HG02870 (cell line): ENCODE measurements at regions not wholly inside any gene's neighbourhood (a gene's known extent, or its start where the extent isn't known, plus 50 kb on each side); places are given as distances from the start of the nearest gene placed in this dataset.
"Not testable (repeated sequence)": the region's sequence is repeated elsewhere in the genome, so short reads cannot be mapped to it uniquely, and the experiment has no call there.

Experiments used
- ATAC-seq: cut with Tn5 transposase; IDR thresholded peaks from one replicate; pipeline ENCODE4 v1.9.1; 2021; ENCODE audit warnings: mild to moderate bottlenecking, moderate library complexity; ENCODE audit not compliant: unreplicated experiment

GRCh38 chrX:117843749-117844148 is 272.9 kb downstream of the KLHL13 start:
- no peak for ATAC-seq

DNA sequence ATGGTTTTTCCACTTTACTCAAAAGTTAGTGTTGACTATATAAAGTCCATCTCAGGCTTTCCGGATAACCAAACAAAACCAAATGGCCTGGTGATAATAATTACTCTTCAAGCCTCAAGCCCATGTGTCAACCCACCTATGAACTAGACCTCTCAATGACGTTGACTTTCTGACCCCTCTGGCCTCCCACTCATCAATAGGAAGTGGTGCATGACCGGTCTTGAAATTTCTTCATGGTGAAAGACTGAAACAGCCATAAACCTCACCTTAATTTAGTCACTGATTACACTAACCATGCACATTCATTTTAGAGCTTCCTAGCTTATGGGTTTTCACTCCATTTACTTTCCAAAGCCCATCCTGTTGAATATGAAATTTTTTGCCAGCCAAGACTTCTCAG is 276.0 kb downstream of the KLHL13 start:
- ATAC-seq, result no peak

DNA sequence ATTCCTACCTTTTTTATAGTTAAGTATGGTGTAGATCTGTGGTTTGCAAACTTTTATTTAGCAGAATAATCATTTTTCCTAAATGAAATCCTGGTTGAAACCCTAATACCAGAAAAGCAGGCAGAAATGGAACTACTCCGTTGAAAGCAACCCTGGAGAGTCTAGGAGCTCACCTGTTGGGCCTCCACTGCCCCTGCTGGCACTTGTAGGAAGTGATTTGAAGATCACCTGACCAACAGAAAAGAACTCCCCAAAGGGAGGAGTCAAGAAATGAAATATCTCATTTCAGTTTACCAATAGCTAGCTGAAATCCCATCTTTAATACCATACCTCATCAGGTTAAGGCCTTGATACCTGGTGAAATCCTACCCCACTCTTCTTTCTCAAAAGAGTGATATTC is 277.1 kb downstream of the KLHL13 start:
- no peak for ATAC-seq

- ATAC-seq, result no peak
Measured at GRCh38 chrX:117838581-117839331, 277.9 kb downstream of the KLHL13 start.

- ATAC-seq, result no peak
Measured at GRCh38 chrX:117835034-117835433, 281.6 kb downstream of the KLHL13 start.

DNA sequence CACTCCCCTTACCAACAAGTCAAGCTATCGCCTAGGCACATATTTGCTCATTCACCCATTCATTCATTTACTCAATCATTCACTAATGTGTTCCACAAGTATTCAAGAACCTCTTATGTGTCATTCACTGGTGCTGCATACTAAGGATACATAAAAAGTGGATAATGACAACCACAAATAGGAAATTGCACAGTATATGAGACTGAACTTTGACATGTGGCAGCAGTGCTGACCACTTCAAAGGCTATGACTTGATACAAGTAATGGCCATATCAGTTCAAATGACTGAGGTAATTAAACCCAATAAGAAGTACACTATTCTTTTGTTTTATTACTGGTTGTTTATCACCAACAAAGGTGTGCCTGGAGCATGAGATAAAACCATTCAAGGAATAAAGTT is 282.5 kb downstream of the KLHL13 start:
- no peak for ATAC-seq

DNA sequence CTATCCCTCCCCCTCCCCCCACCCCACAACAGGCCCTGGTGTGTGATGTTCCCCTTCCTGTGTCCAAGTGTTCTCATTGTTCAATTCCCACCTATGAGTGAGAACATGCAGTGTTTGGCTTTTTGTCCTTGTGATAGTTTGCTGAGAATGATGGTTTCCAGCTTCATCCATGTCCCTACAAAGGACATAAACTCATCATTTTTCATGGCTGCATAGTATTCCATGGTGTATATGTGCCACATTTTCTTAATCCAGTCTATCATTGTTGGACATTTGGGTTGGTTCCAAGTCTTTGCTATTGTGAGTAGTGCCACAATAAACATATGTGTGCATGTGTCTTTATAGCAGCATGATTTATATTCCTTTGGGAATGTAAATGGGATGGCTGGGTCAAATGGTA is 295.1 kb downstream of the KLHL13 start:
- not testable (repeated sequence) for ATAC-seq

- ATAC-seq, result no peak
Measured at GRCh38 chrX:117808426-117808825, 308.2 kb downstream of the KLHL13 start.

DNA sequence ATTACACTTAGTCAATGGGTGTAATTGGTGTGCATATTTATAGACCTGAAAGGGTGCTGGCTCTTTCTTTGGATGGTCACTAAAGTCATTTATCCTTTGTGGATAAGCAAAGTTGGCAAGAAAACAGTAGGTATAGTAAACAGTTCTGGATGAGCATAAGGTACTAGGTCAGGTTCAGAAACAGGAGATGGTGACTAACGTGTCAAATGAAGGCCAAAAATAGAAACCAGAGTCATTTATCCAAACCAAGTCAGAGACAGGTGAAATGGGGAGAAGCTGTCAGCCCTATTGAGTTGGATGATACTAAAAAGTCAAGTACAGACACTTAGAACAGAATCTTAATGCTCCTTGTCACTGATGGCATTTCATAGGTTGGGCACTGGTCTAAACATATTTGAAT is 313.1 kb downstream of the KLHL13 start:
- ATAC-seq, result no peak

DNA sequence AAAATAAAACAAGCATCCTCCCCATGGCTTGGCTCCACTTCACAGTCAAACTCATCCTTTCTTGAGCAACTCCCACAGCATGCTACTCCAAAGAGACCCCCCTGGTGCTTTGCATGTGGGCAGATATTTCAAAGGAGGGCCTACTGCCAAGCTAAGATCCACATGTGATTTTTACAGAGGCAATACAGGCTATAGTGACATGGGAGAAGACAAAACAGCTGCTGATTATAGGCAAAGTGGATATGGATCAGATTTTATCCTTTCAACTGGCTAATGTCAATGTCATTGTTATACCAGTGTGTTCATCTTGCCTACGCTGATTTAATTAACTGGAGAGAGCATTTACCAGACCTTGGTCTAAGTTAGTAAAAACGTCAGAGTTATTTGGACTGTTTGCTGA is 328.3 kb downstream of the KLHL13 start:
- ATAC-seq, result no peak

DNA sequence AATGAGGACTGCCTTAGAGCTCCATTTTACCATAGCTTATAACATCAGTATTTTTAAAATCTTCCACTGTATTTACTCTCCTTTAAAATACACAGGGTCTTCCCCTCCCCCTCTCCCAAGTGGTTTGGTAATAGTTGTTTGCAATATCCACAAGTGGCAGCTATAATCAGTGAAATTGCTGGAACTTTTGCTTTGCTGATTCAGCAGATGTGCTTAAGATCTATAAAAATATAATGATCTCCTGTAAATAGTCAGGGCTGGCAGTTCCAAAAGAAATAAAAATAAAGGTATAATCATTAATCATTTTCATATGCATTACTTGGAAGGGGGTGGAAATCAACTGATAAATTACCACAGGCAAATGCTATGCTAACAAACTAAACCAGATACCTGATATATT is 345.2 kb downstream of the KLHL13 start:
- ATAC-seq, result no peak

DNA sequence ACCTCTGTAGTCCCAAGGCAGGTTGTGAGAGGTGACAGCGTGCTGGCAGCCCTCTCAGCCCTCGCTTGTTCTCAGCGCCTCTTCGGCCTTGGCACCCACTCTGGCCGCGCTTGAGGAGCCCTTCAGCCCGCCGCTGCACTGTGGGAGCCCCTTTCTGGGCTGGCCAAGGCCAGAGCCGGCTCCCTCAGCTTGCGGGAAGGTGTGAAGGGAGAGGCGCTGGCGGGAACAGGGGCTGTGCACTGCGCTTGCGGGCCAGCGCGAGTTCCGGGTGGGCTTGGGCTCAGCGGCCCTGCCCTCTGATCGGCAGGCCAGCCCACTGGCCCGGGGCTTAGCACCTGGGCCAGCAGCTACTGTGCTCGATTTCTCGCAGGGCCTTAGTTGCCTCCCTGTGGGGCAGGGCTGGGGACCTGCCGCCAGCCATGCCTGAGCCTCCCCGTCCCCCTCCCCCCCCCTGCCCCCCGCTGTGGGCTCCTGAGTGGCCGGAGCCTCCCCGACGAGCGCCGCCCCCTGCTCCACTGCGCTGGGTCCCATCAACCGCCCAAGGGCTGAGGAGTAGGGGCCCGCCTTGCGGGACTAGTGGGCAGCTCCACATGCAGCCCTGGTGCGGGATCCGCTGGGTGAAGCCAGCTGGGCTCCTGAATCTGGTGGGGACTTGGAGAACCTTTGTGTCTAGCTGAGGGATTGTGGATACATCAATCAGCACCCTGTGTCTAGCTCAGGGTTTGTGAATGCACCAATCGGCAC is 347.6 kb downstream of the KLHL13 start:
- ATAC-seq, result no peak

DNA sequence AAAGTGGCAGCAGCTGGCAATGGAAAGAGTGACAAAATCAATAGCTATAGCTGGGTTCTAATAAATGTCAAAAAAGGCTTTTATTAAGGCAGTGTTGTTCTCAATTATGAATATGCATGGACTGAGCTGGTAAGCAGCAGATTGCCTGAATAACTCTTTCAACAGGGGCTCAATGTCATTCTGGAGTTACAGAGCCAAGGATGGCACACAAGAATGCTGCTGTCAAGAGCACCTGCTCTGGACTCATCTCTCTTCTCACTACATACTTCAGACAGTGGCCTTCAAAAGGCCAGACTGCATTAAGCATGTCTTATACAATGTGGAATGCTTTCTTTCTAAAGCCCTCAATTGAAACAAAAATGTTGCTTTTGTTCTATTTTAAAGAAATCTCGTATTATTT is 351.4 kb downstream of the KLHL13 start:
- ATAC-seq, result no peak

- ATAC-seq, result peak; percentile 98
Measured at GRCh38 chrX:117752745-117753144, 363.9 kb downstream of the KLHL13 start.

DNA sequence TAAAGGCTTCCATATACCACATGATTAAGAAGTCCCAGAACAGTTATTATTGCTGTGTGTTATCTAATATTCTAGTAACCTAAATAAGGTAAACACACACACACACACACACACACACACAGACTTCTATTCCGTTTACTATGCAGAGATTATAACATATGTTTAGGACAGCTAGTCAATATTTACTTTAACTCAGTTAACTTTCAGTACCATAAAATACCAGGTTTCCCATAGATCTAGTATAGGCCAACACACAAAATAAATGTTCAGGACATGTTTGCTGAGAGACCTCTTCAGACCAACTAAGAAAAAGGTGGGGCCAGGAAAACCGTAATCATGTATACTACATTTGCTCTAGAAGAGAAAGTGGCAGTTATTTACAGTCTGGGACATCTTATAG is 365.5 kb downstream of the KLHL13 start:
- ATAC-seq, result no peak

- ATAC-seq, result no peak
Measured at GRCh38 chrX:117744958-117745357, 371.7 kb downstream of the KLHL13 start.

DNA sequence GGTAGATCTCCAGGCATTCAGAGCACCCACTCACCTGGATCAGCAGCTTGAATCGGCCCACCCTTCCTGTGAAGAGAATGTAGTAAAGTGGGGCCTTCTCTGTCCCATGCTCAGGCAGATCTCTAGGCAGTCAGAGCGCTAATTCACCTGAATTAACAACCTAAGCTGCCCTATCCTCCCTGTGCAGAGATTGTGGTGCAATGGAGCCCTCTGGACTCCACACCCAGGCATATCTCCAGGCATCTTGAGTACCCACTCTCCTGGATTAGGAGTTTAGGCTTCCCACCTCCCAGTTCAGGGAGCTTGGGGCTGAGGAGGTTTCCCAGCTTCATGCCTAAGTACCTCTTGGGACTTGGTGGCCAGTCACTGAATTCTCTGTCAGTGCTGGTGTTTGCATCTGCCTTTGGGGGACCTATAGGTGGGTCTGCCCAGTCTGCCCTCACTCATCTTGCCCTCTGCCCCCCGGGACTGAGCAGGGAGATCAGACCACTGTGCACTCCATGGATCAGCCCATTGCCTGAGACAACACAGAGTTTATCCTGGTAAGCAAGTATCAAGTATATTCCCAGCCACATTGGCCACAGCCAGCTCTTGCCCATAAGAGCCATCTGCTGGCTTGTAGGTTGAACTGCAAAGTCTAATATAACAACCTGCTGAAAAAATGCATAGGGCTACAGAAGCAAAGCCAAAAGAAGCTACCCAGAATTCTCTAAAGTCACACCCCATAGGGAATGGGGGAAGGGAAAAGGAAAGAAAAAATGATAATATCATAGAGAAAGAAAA is 372.9 kb downstream of the KLHL13 start:
- no peak for ATAC-seq

GRCh38 chrX:117713411-117713810 is 403.2 kb downstream of the KLHL13 start:
- ATAC-seq, result no peak

DNA sequence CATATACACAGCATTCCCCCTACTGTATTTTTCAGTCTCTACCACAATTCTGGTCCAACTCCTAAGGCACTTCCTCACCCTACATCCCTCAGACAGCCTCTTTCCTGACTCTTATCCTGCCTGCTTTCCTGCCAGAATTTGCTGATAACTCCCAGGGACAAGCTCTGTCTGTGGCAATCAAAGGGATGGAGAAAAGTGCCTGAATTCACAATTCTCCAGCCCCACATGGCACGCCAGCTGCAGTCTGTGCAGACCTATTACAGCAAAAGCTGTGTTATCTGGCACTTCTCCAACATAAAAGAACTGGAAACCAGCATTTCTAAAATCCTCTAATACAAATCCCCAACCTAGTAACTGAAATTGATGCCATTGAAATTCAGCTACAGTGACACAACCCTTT is 404.8 kb downstream of the KLHL13 start:
- no peak for ATAC-seq

GRCh38 chrX:117707948-117708743 is 408.5 kb downstream of the KLHL13 start:
- ATAC-seq, result no peak

GRCh38 chrX:117701050-117701449 is 415.6 kb downstream of the KLHL13 start:
- no peak for ATAC-seq
